ENCODE measurements at regions not wholly inside any gene's neighbourhood (a gene's known extent, or its start where the extent isn't known, plus 50 kb on each side); places are given as distances from the start of the nearest gene placed in this dataset.

- H4K20me1 ChIP-seq (ENCODE audit: insufficient read depth, low read length), result no peaks in the 10 kb centered on the region
- no peaks in the 10 kb centered on the region for H3K79me2 ChIP-seq (ENCODE audit: low read length)
- H3F3A ChIP-seq (ENCODE audit: insufficient read depth, low read length), result no peaks in the 10 kb centered on the region
- H3K9me2 ChIP-seq (replicated peaks; ENCODE audit: insufficient read depth, low read length), result no peaks in the 10 kb centered on the region
- H3K27ac ChIP-seq (ENCODE audit: low read length), result no peak overlapping the region
- H3K36me3 ChIP-seq (replicated peaks; ENCODE audit: insufficient read depth, low read length), result no peaks in the 10 kb centered on the region
- no peaks in the 10 kb centered on the region for H3K4me1 ChIP-seq (ENCODE audit: low read length)
- H3K27me3 ChIP-seq (replicated peaks; ENCODE audit: insufficient read depth, low read length), result peaks cover 81% of the 10 kb centered on the region
- no peak overlapping the region for H3K4me2 ChIP-seq (ENCODE audit: low read depth, low read length)
- no peak for DNase-seq
- H3K9me3 ChIP-seq (replicated peaks; ENCODE audit: insufficient read depth, low read length), result no peaks in the 10 kb centered on the region
- no peak overlapping the region for H3K4me3 ChIP-seq (ENCODE audit: low read length)
- H3K9ac ChIP-seq (ENCODE audit: low read length), result no peak overlapping the region
- H2AFZ ChIP-seq (ENCODE audit: low read length), result no peak overlapping the region
- TF ChIP-seq CTCF (IDR thresholded peaks at IDR 0.05; ENCODE audit: low read length) (no peak), EZH2phosphoT487 (IDR thresholded peaks at IDR 0.05; ENCODE audit: low read length) (no peak)
These were observed 519.0 kb downstream of the TBC1D22A start for GRCh38 chr22:47281126-47282106.

- peaks cover 85% of the 10 kb centered on the region for H3K27me3 ChIP-seq (replicated peaks; ENCODE audit: insufficient read depth, low read length)
- DNase-seq, result no peak
These were observed 517.9 kb downstream of the TBC1D22A start for GRCh38 chr22:47280301-47280700.

GRCh38 chr22:47279746-47280145, 517.3 kb downstream of the TBC1D22A start:
- Histone ChIP-seq H3K4me3 (ENCODE audit: low read length) (no peak overlapping the region), H3K9me2 (replicated peaks; ENCODE audit: insufficient read depth, low read length) (no peaks in the 10 kb centered on the region), H3K9me3 (replicated peaks; ENCODE audit: insufficient read depth, low read length) (no peaks in the 10 kb centered on the region), H3K36me3 (replicated peaks; ENCODE audit: insufficient read depth, low read length) (no peaks in the 10 kb centered on the region), H3K9ac (ENCODE audit: low read length) (no peak overlapping the region), H3K27me3 (replicated peaks; ENCODE audit: insufficient read depth, low read length) (peaks cover 86% of the 10 kb centered on the region), H4K20me1 (ENCODE audit: insufficient read depth, low read length) (no peaks in the 10 kb centered on the region), H3F3A (ENCODE audit: insufficient read depth, low read length) (no peaks in the 10 kb centered on the region), H2AFZ (ENCODE audit: low read length) (no peak overlapping the region), H3K79me2 (ENCODE audit: low read length) (no peaks in the 10 kb centered on the region), H3K27ac (ENCODE audit: low read length) (no peak overlapping the region), H3K4me2 (ENCODE audit: low read depth, low read length) (no peak overlapping the region), H3K4me1 (ENCODE audit: low read length) (no peaks in the 10 kb centered on the region)
- no peak for DNase-seq
- no peak for TF ChIP-seq CTCF (IDR thresholded peaks at IDR 0.05; ENCODE audit: low read length)
- no peak for TF ChIP-seq EZH2phosphoT487 (IDR thresholded peaks at IDR 0.05; ENCODE audit: low read length)
- TF ChIP-seq EZH2 (optimal IDR thresholded peaks at IDR 0.05; ENCODE audit: low read depth, low read length), result no peak

More at GRCh38 chr22:47280301-47280700, 517.9 kb downstream of the TBC1D22A start:
- Histone ChIP-seq H3K9me2 (replicated peaks; ENCODE audit: insufficient read depth, low read length) (no peaks in the 10 kb centered on the region), H3K36me3 (replicated peaks; ENCODE audit: insufficient read depth, low read length) (no peaks in the 10 kb centered on the region), H4K20me1 (ENCODE audit: insufficient read depth, low read length) (no peaks in the 10 kb centered on the region), H3F3A (ENCODE audit: insufficient read depth, low read length) (no peaks in the 10 kb centered on the region), H3K4me1 (ENCODE audit: low read length) (no peaks in the 10 kb centered on the region), H3K4me3 (ENCODE audit: low read length) (no peak overlapping the region), H3K27ac (ENCODE audit: low read length) (no peak overlapping the region), H3K9me3 (replicated peaks; ENCODE audit: insufficient read depth, low read length) (no peaks in the 10 kb centered on the region), H3K9ac (ENCODE audit: low read length) (no peak overlapping the region), H2AFZ (ENCODE audit: low read length) (no peak overlapping the region), H3K4me2 (ENCODE audit: low read depth, low read length) (no peak overlapping the region), H3K79me2 (ENCODE audit: low read length) (no peaks in the 10 kb centered on the region)
- no peak for TF ChIP-seq EZH2 (optimal IDR thresholded peaks at IDR 0.05; ENCODE audit: low read depth, low read length)
- no peak for TF ChIP-seq EZH2phosphoT487 (IDR thresholded peaks at IDR 0.05; ENCODE audit: low read length)
- no peak for TF ChIP-seq CTCF (IDR thresholded peaks at IDR 0.05; ENCODE audit: low read length)

Measured in MM.1S (cell line).